Sigmoid colon (tissue), 4 donors: ENCODE measurements at regions not wholly inside any gene's neighbourhood (a gene's known extent, or its start where the extent isn't known, plus 50 kb on each side); places are given as distances from the start of the nearest gene placed in this dataset.

ENCODE experiments used
- CTCF ChIP-seq, 4 experiments: fragments of 450-650 bp in 3 of 4; fragments of 200-600 bp in 1 of 4; IDR thresholded peaks; one replicate each; pipeline ENCODE4 v1.5.1; 2016 to 2019; ENCODE audit warnings: antibody characterized with exemption in 4 of 4, mild to moderate bottlenecking in 3 of 4, moderate library complexity in 2 of 4
- EP300 ChIP-seq, 4 donors: sonication (generic); formaldehyde crosslinking; IDR thresholded peaks; one replicate each; pipeline ENCODE4 v1.6.1; 2017; ENCODE audit warnings: antibody characterized with exemption in 4 of 4
- POLR2A ChIP-seq, 2 donors: fragments of 450-650 bp; IDR thresholded peaks; one replicate each; pipeline ENCODE4 v1.6.1; 2016; ENCODE audit warnings: antibody characterized with exemption in 2 of 2, mild to moderate bottlenecking in 2 of 2, moderate library complexity in 2 of 2
- POLR2AphosphoS5 ChIP-seq, 4 donors: sonication (generic); formaldehyde crosslinking; IDR thresholded peaks; one replicate each; pipeline ENCODE4 v1.6.1; 2017; ENCODE audit warnings: antibody characterized with exemption in 4 of 4

- TF ChIP-seq CTCF (IDR thresholded peaks at IDR 0.05) (no peak), POLR2AphosphoS5 (IDR thresholded peaks at IDR 0.05) (no peak), POLR2A (IDR thresholded peaks at IDR 0.05) (no peak), EP300 (IDR thresholded peaks at IDR 0.05) (no peak)
These were observed 59.4 kb upstream of the LRPPRC start for GRCh38 chr2:44055229-44055628.
